ENCODE measurements at regions not wholly inside any gene's neighbourhood (a gene's known extent, or its start where the extent isn't known, plus 50 kb on each side); places are given as distances from the start of the nearest gene placed in this dataset.

- DNase-seq (ENCODE audit: low read depth in 2 of 2) = no peak
These were observed 299.2 kb upstream of the CDH4 start for GRCh38 chr20:60952861-60953260.

GRCh38 chr20:60953321-60953720 is 298.7 kb upstream of the CDH4 start:
- DNase-seq (ENCODE audit: low read depth in 2 of 2) = no peak

GRCh38 chr20:60955706-60956105 is 296.4 kb upstream of the CDH4 start:
- DNase-seq (ENCODE audit: low read depth in 2 of 2) = no peak

GRCh38 chr20:60956194-60956593 is 295.9 kb upstream of the CDH4 start:
- DNase-seq (ENCODE audit: low read depth in 2 of 2) = no peak

GRCh38 chr20:60957621-60958020 is 294.4 kb upstream of the CDH4 start:
- DNase-seq (ENCODE audit: low read depth in 2 of 2) = no peak

GRCh38 chr20:60959971-60960370 is 292.1 kb upstream of the CDH4 start:
- no peak for DNase-seq (ENCODE audit: low read depth in 2 of 2)

GRCh38 chr20:60960500-60960899 is 291.6 kb upstream of the CDH4 start:
- DNase-seq (ENCODE audit: low read depth in 2 of 2) = no peak

GRCh38 chr20:60961551-60961950 is 290.5 kb upstream of the CDH4 start:
- DNase-seq (ENCODE audit: low read depth in 2 of 2) = no peak

- DNase-seq (ENCODE audit: low read depth in 2 of 2) = no peak
These were observed 289.6 kb upstream of the CDH4 start for GRCh38 chr20:60962367-60963045.

GRCh38 chr20:60963146-60963545 is 288.9 kb upstream of the CDH4 start:
- no peak for DNase-seq (ENCODE audit: low read depth in 2 of 2)

GRCh38 chr20:60964911-60965310 is 287.1 kb upstream of the CDH4 start:
- no peak for DNase-seq (ENCODE audit: low read depth in 2 of 2)

GRCh38 chr20:60966031-60966430 is 286.0 kb upstream of the CDH4 start:
- DNase-seq (ENCODE audit: low read depth in 2 of 2) = no peak

- DNase-seq (ENCODE audit: low read depth in 2 of 2) = no peak
These were observed 285.3 kb upstream of the CDH4 start for GRCh38 chr20:60966766-60967165.

GRCh38 chr20:60967431-60968316 is 284.4 kb upstream of the CDH4 start:
- DNase-seq (ENCODE audit: low read depth in 2 of 2) = no peak

- no peak for DNase-seq (ENCODE audit: low read depth in 2 of 2)
These were observed 283.0 kb upstream of the CDH4 start for GRCh38 chr20:60968853-60969720.

- no peak for DNase-seq (ENCODE audit: low read depth in 2 of 2)
These were observed 281.5 kb upstream of the CDH4 start for GRCh38 chr20:60970601-60971000.

GRCh38 chr20:60974022-60974421 is 278.0 kb upstream of the CDH4 start:
- DNase-seq (ENCODE audit: low read depth in 2 of 2) = no peak

- DNase-seq (ENCODE audit: low read depth in 2 of 2) = no peak
These were observed 277.6 kb upstream of the CDH4 start for GRCh38 chr20:60974441-60974945.

- DNase-seq (ENCODE audit: low read depth in 2 of 2) = no peak
These were observed 275.9 kb upstream of the CDH4 start for GRCh38 chr20:60976139-60976538.

- DNase-seq (ENCODE audit: low read depth in 2 of 2) = no peak
These were observed 275.1 kb upstream of the CDH4 start for GRCh38 chr20:60976913-60977312.

GRCh38 chr20:60977901-60978300 is 274.2 kb upstream of the CDH4 start:
- DNase-seq (ENCODE audit: low read depth in 2 of 2) = no peak

GRCh38 chr20:60984666-60985065 is 267.4 kb upstream of the CDH4 start:
- DNase-seq (ENCODE audit: low read depth in 2 of 2) = no peak
